H1 (cell line): ENCODE measurements at regions not wholly inside any gene's neighbourhood (a gene's known extent, or its start where the extent isn't known, plus 50 kb on each side); places are given as distances from the start of the nearest gene placed in this dataset.

ENCODE experiments used
- POLR2A ChIP-seq, 2 experiments: IDR thresholded peaks; 1 replicate in 1 of 2; 2 replicates in 1 of 2; pipeline ENCODE4 v1.6.1; 2011; ENCODE audit warnings: low read depth in 2 of 2, low read length in 2 of 2, mild to moderate bottlenecking in 2 of 2; ENCODE audit errors: control extremely low read depth in 1 of 2
- TF ChIP-seq, protein P1 (sequence below), 3 experiments: IDR thresholded peaks; 1 replicate in 2 of 3; 2 replicates in 1 of 3; pipeline versions ENCODE4 v1.5.1 to v1.6.1; 2011; ENCODE audit warnings: low read length in 3 of 3, mild to moderate bottlenecking in 3 of 3, inconsistent platforms in 2 of 3, low read depth in 1 of 3, moderate library complexity in 1 of 3; ENCODE audit not compliant: insufficient read depth in 1 of 3; ENCODE audit errors: control extremely low read depth in 1 of 3

DNA sequence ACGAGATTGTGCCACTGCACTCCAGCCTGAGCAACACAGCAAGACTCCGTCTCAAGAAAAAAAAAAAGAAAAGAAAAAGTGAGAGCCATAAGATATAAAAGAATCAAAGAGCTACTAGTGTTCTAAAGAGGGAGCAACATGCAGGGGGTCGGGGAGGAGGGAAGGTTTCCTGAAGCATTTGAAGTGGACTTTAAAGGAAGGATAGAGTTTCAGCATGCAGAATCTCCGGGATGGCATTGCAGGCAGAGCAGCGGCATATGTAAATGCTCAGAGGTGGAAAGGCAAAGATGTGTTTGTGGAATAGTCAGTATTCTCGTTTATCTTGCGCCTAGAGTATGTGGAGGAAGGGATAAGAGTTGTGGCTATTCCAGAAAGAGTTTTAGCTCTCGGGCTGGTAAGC lies 447.6 kb upstream of the NFE2L3 start:
- TF ChIP-seq, protein P1, sequence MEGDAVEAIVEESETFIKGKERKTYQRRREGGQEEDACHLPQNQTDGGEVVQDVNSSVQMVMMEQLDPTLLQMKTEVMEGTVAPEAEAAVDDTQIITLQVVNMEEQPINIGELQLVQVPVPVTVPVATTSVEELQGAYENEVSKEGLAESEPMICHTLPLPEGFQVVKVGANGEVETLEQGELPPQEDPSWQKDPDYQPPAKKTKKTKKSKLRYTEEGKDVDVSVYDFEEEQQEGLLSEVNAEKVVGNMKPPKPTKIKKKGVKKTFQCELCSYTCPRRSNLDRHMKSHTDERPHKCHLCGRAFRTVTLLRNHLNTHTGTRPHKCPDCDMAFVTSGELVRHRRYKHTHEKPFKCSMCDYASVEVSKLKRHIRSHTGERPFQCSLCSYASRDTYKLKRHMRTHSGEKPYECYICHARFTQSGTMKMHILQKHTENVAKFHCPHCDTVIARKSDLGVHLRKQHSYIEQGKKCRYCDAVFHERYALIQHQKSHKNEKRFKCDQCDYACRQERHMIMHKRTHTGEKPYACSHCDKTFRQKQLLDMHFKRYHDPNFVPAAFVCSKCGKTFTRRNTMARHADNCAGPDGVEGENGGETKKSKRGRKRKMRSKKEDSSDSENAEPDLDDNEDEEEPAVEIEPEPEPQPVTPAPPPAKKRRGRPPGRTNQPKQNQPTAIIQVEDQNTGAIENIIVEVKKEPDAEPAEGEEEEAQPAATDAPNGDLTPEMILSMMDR (IDR thresholded peaks at IDR 0.05; ENCODE audit: control extremely low read depth in 1 of 3, insufficient read depth in 1 of 3, low read depth in 1 of 3, low read length in 3 of 3) = no peak
- no peak for TF ChIP-seq POLR2A (IDR thresholded peaks at IDR 0.05; ENCODE audit: control extremely low read depth in 1 of 2, low read depth in 2 of 2, low read length in 2 of 2)
